HG03571 (cell line): ENCODE measurements at regions not wholly inside any gene's neighbourhood (a gene's known extent, or its start where the extent isn't known, plus 50 kb on each side); places are given as distances from the start of the nearest gene placed in this dataset.

Experiments
- ATAC-seq: cut with Tn5 transposase; IDR thresholded peaks from one replicate; pipeline ENCODE4 v1.9.1; 2021; ENCODE audit not compliant: unreplicated experiment

DNA sequence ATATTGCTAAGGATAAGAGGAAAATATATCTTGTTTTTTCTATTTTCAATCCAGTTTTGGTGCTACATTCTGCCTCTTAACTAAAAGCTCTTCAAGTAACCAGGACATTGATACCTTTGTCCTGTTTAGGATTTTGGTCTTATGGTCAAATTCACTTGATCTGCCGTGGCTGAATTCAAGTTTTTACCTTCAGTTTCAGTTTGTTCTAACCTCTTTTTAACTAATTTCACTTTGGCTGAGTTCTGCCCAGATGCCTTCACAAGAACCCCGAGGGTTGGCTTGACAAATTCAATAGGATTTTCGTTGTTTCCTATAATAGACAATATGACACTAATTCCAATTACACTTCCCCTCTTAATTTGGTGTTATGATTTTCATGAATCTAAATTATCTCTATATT, 84.5 kb upstream of the C1orf21 start:
- no peak for ATAC-seq

DNA sequence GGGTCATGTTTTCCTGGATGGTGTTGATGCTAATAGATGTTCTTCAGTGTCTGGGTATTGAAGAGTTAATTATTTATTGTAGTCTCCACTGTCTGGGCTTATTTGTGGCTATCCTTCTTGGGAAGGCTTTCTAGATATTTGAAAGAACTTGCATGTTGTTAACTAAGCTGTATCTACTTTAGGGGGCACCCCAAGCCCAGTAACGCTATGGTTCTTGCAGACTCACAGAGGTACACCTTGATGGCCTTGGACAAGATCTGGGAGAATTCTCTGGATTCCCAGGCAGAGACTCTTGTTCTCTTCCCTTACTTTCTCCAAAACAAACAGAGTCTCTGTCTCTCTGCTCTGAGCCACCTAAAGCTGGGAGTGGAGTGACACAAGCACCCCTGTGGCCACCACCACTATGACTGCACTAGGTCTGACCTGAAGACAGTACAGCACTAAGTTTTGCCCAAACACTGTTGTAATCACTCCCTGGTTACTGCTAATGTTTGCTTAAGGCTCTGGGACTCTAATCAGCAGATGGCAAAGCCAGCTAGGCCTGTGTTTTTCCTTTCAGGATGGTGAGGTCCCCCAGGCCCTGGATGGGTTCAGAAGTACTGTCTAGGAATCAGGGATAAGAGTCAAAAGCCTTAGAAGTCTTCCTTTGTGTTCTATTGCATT, 76.5 kb upstream of the C1orf21 start:
- ATAC-seq: no peak

GRCh38 chr1:184311580-184311979, 75.2 kb upstream of the C1orf21 start:
- no peak for ATAC-seq

GRCh38 chr1:184315254-184315653, 71.6 kb upstream of the C1orf21 start:
- ATAC-seq: no peak

GRCh38 chr1:184319879-184320278, 67.0 kb upstream of the C1orf21 start:
- ATAC-seq: no peak

DNA sequence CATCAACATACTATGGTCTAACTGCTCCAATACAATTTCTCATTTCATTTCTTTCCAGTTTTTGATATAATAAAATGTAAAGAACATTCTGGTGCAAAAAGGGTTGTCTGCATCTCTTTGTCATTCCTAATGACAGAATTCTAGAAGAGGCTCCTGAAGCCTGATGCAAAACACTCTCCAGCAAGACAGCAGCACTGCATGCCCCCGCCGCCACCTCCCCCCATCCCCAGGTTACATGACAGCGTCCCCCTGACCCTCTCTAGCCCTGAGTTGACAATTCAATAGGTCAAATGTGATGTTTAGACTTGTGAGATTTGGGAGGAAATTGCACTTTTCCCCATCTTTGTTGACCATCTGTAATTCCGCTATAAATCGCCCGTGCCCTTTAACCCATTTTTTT, 64.6 kb upstream of the C1orf21 start:
- ATAC-seq: no peak

- no peak for ATAC-seq
Measured at GRCh38 chr1:184324972-184325371, 61.9 kb upstream of the C1orf21 start.

DNA sequence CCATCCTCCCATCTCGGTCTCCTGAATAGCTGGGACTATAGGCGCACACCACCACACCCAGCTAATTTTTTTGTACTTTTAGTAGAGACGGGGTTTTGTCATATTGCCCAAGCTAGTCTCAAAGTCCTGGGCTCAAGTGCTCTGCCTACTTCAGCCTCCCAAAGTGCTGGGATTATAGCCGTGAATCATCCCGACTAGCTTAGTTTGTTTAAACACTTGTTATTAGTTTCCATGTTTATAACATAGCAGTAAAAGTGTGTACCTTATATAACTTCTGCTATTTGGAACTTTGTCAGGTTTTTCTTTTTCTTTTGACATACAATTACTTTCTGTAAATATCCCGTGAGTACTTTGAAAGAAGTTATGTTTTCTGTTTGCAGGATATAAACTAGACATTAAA, 60.6 kb upstream of the C1orf21 start:
- no peak for ATAC-seq

GRCh38 chr1:184329245-184329953, 57.4 kb upstream of the C1orf21 start:
- ATAC-seq: no peak

DNA sequence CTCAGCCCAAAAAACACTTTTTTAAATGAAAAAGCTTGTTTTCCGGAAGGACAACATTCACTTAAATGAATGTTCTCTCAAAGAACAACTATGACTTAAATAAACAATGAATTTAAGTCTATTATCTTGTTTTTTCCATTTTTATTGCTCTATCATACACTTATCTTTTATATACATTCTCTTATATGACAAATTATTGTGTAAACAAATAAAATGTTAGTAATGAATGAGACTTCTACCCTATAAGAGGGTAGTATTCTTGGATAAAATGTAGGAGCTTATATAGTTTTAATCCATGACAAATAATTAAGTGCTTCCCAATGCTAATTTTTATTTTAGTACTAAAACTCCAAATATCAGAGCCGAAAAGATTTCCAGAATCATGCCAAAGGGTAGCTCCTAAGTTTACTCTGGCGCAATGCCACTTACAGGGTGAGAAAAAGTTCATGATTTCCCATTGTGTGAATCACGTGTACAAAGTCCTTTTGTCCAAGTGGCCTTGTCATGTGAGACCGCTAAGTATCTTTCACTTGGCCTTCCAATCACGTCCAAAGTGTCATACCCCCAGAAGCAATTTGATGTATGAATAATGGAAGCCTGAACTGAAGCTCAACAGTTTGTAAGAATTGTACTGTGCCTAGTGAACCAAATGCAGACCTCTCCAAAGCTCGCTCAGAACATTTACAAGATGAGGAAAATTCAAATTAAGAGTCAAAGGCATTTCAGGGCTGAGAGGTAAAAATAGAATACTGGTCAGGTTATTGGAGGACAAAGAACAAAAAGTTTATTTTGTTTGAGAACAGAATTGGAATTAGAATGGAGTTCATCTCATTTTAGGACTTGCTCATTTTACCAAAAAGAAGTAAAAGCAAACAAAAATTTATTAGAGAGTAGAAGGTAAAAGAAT, 56.6 kb upstream of the C1orf21 start:
- no peak for ATAC-seq

DNA sequence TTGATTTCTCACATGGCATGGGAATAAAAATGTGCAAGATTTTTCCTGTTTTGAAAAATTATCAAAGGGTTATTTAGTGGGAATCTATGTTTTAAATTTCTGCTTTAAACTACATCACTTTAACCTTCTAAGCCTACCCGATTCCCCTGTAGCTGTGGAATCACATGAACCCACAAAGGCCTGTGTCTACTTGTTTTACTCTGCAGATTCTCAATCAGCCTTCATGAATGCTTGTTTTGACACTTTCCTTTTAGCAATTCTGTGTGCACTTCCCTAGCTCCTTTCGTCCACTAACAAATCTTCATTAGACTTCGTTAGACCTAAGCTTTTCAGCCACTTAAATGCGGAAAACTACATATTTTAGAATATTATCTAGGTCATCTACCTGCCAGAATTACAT, 56.0 kb upstream of the C1orf21 start:
- ATAC-seq: no peak
